ENCODE measurements at regions not wholly inside any gene's neighbourhood (a gene's known extent, or its start where the extent isn't known, plus 50 kb on each side); places are given as distances from the start of the nearest gene placed in this dataset.

- peaks cover 5% of the 10 kb centered on the region for H3K27me3 ChIP-seq
- WGBS (ENCODE audit: low lambda C conversion rate, missing lambda C conversion rate): 90% methylated on average over 11 of the region's 11 CpGs
- no peak overlapping the region for H3K4me2 ChIP-seq
- no peaks in the 10 kb centered on the region for H4K20me1 ChIP-seq (ENCODE audit: insufficient read depth, poor library complexity, severe bottlenecking)
- H3K79me2 ChIP-seq: no peaks in the 10 kb centered on the region
- no peak overlapping the region for H3K27ac ChIP-seq
- no peak for DNase-seq (ENCODE audit: low spot score)
- no peak overlapping the region for H2AFZ ChIP-seq
- H3K4me3 ChIP-seq: no peak overlapping the region
- no peaks in the 10 kb centered on the region for H3K36me3 ChIP-seq (replicated peaks; ENCODE audit: insufficient read depth, low read depth)
- H3K9me3 ChIP-seq (ENCODE audit: low read depth): no peaks in the 10 kb centered on the region
- H3K4me1 ChIP-seq (ENCODE audit: insufficient read depth): no peaks in the 10 kb centered on the region
- TF ChIP-seq EZH2phosphoT487 (IDR thresholded peaks at IDR 0.05; ENCODE audit: low read depth, severe bottlenecking, unreplicated experiment): no peak
- TF ChIP-seq EZH2 (IDR thresholded peaks at IDR 0.05; ENCODE audit: borderline replicate concordance): no peak
- H3K9me2 ChIP-seq (replicated peaks; ENCODE audit: insufficient read depth): no peaks in the 10 kb centered on the region
These were observed 61.2 kb upstream of the CASZ1 start for GRCh38 chr1:10857687-10858086.

- no peak overlapping the region for H3K4me3 ChIP-seq
- no peak overlapping the region for H3K27ac ChIP-seq
- H3K4me2 ChIP-seq: no peak overlapping the region
- no peaks in the 10 kb centered on the region for H3K36me3 ChIP-seq (replicated peaks; ENCODE audit: insufficient read depth, low read depth)
- H3K9me3 ChIP-seq (ENCODE audit: low read depth): no peaks in the 10 kb centered on the region
- DNase-seq (ENCODE audit: low spot score): no peak
- H3K9me2 ChIP-seq (replicated peaks; ENCODE audit: insufficient read depth): no peaks in the 10 kb centered on the region
- H2AFZ ChIP-seq: no peak overlapping the region
- peaks cover 8% of the 10 kb centered on the region for H3K4me1 ChIP-seq (ENCODE audit: insufficient read depth)
- no peaks in the 10 kb centered on the region for H3K79me2 ChIP-seq
- TF ChIP-seq CTCF (IDR thresholded peaks at IDR 0.05; ENCODE audit: poor library complexity): no peak
- TF ChIP-seq EZH2phosphoT487 (IDR thresholded peaks at IDR 0.05; ENCODE audit: low read depth, severe bottlenecking, unreplicated experiment): no peak
- TF ChIP-seq EZH2 (IDR thresholded peaks at IDR 0.05; ENCODE audit: borderline replicate concordance): no peak
- WGBS (ENCODE audit: low lambda C conversion rate, missing lambda C conversion rate): 66% methylated on average over 13 of the region's 13 CpGs
- no peaks in the 10 kb centered on the region for H4K20me1 ChIP-seq (ENCODE audit: insufficient read depth, poor library complexity, severe bottlenecking)
- peaks cover 19% of the 10 kb centered on the region for H3K27me3 ChIP-seq
These were observed 63.8 kb upstream of the CASZ1 start for GRCh38 chr1:10860218-10860617.

GRCh38 chr1:10860682-10861081, 64.2 kb upstream of the CASZ1 start:
- peaks cover 8% of the 10 kb centered on the region for H3K4me1 ChIP-seq (ENCODE audit: insufficient read depth)
- H3K4me2 ChIP-seq: no peak overlapping the region
- no peak for DNase-seq (ENCODE audit: low spot score)
- no peak overlapping the region for H2AFZ ChIP-seq
- no peaks in the 10 kb centered on the region for H3K9me3 ChIP-seq (ENCODE audit: low read depth)
- no peaks in the 10 kb centered on the region for H3K79me2 ChIP-seq
- H3K4me3 ChIP-seq: no peak overlapping the region
- no peaks in the 10 kb centered on the region for H4K20me1 ChIP-seq (ENCODE audit: insufficient read depth, poor library complexity, severe bottlenecking)
- peaks cover 23% of the 10 kb centered on the region for H3K27me3 ChIP-seq
- no peaks in the 10 kb centered on the region for H3K9me2 ChIP-seq (replicated peaks; ENCODE audit: insufficient read depth)
- no peak for TF ChIP-seq EZH2 (IDR thresholded peaks at IDR 0.05; ENCODE audit: borderline replicate concordance)
- WGBS (ENCODE audit: low lambda C conversion rate, missing lambda C conversion rate): 70% methylated on average over 11 of the region's 11 CpGs
- no peaks in the 10 kb centered on the region for H3K36me3 ChIP-seq (replicated peaks; ENCODE audit: insufficient read depth, low read depth)
- H3K27ac ChIP-seq: no peak overlapping the region

GRCh38 chr1:10861822-10862221, 65.4 kb upstream of the CASZ1 start:
- no peak for TF ChIP-seq EZH2 (IDR thresholded peaks at IDR 0.05; ENCODE audit: borderline replicate concordance)
- TF ChIP-seq CTCF (IDR thresholded peaks at IDR 0.05; ENCODE audit: poor library complexity): no peak
- TF ChIP-seq EZH2phosphoT487 (IDR thresholded peaks at IDR 0.05; ENCODE audit: low read depth, severe bottlenecking, unreplicated experiment): no peak
- WGBS (ENCODE audit: low lambda C conversion rate, missing lambda C conversion rate): 65% methylated on average over 5 of the region's 5 CpGs
- peaks cover 29% of the 10 kb centered on the region for H3K27me3 ChIP-seq
- H3K9me2 ChIP-seq (replicated peaks; ENCODE audit: insufficient read depth): no peaks in the 10 kb centered on the region
- no peaks in the 10 kb centered on the region for H4K20me1 ChIP-seq (ENCODE audit: insufficient read depth, poor library complexity, severe bottlenecking)
- H3K9me3 ChIP-seq (ENCODE audit: low read depth): no peaks in the 10 kb centered on the region
- no peak overlapping the region for H2AFZ ChIP-seq
- H3K4me1 ChIP-seq (ENCODE audit: insufficient read depth): peaks cover 16% of the 10 kb centered on the region
- H3K4me2 ChIP-seq: no peak overlapping the region
- no peaks in the 10 kb centered on the region for H3K79me2 ChIP-seq
- H3K27ac ChIP-seq: no peak overlapping the region
- no peak overlapping the region for H3K4me3 ChIP-seq
- no peak for DNase-seq (ENCODE audit: low spot score)
- H3K36me3 ChIP-seq (replicated peaks; ENCODE audit: insufficient read depth, low read depth): no peaks in the 10 kb centered on the region
